Breast epithelium (tissue), 4 donors: ENCODE measurements at regions not wholly inside any gene's neighbourhood (a gene's known extent, or its start where the extent isn't known, plus 50 kb on each side); places are given as distances from the start of the nearest gene placed in this dataset.
A peak's percentile ranks its signal among the peaks of the same experiment; 100 is the strongest.

Experiments used
- DNase-seq, 2 donors: peaks; one replicate each; pipeline ENCODE4 v3.0.0-alpha.2; 2019; ENCODE audit warnings: low spot score in 2 of 2
- H3K27ac ChIP-seq, 2 donors: fragments of 200-600 bp; sonication (generic) in 1 of 2; one replicate each; pipeline ENCODE4 v1.5.1; 2016 to 2019; ENCODE audit warnings: mild to moderate bottlenecking in 1 of 2
- H3K27me3 ChIP-seq, 2 donors: fragments of 200-600 bp; sonication (generic) in 1 of 2; one replicate each; pipeline versions ENCODE4 v1.5.1 to v1.6.0; 2017 to 2019; ENCODE audit warnings: control low read depth in 1 of 2, mild to moderate bottlenecking in 1 of 2
- H3K36me3 ChIP-seq: fragments of 200-600 bp; one replicate; pipeline ENCODE4 v1.5.1; 2019
- H3K4me1 ChIP-seq, 2 donors: fragments of 200-600 bp; sonication (generic); one replicate each; pipeline ENCODE4 v1.5.1; 2016 to 2019; ENCODE audit warnings: control low read depth in 1 of 2
- H3K4me3 ChIP-seq, 3 donors: fragments of 200-600 bp; sonication (generic); 1 replicate in 2 of 3; 2 replicates in 1 of 3; pipeline ENCODE4 v1.5.1; 2016 to 2019; ENCODE audit warnings: mild to moderate bottlenecking in 3 of 3, moderate library complexity in 2 of 3
- H3K9me3 ChIP-seq, 2 donors: fragments of 200-600 bp; sonication (generic) in 1 of 2; one replicate each; pipeline ENCODE4 v1.5.1; 2016 to 2019; ENCODE audit warnings: control low read depth in 1 of 2
- CTCF ChIP-seq, 3 donors: fragments of 450-650 bp; IDR thresholded peaks; one replicate each; pipeline ENCODE4 v1.5.1; 2016 to 2017; ENCODE audit warnings: antibody characterized with exemption in 3 of 3, mild to moderate bottlenecking in 3 of 3, moderate library complexity in 3 of 3
- POLR2A ChIP-seq: fragments of 450-650 bp; IDR thresholded peaks from one replicate; pipeline ENCODE4 v1.6.1; 2016; ENCODE audit warnings: antibody characterized with exemption, mild to moderate bottlenecking, moderate library complexity
- POLR2AphosphoS5 ChIP-seq, 3 donors: sonication (generic); formaldehyde crosslinking; IDR thresholded peaks; one replicate each; pipeline ENCODE4 v1.6.1; 2017; ENCODE audit warnings: antibody characterized with exemption in 3 of 3
- intact Hi-C: fragments of 100-400 bp; cut with DNase I; formaldehyde crosslinking; loops from one replicate; pipeline ENCODE4 v1.15.1; 2023; ENCODE audit warnings: low total_unique reads

GRCh38 chr7:16061011-16061410, 360.3 kb downstream of the CRPPA start:
- intact Hi-C loops, result loop anchor here (10.0 kb wide), 1 partner anchor 376 kb away; the partner anchor contains the start of gene MEOX2
- no peaks in the 10 kb centered on the region for H3K36me3 ChIP-seq
- peaks cover 0 to 6% of the 10 kb centered on the region in 2 donors for H3K4me1 ChIP-seq
- H3K9me3 ChIP-seq, result no peaks in the 10 kb centered on the region
- peak overlapping the region in 1 of 2 donors; percentile 4 for H3K27ac ChIP-seq
- no peak overlapping the region for H3K4me3 ChIP-seq
- H3K27me3 ChIP-seq, result no peaks in the 10 kb centered on the region
- no peak for DNase-seq
- no peak for TF ChIP-seq CTCF (IDR thresholded peaks at IDR 0.05)
- TF ChIP-seq POLR2A, result no peak
- no peak for TF ChIP-seq POLR2AphosphoS5 (IDR thresholded peaks at IDR 0.05)

- Histone ChIP-seq H3K4me3 (no peak overlapping the region), H3K9me3 (no peaks in the 10 kb centered on the region), H3K4me1 (peaks cover 0 to 6% of the 10 kb centered on the region in 2 donors), H3K36me3 (no peaks in the 10 kb centered on the region), H3K27me3 (no peaks in the 10 kb centered on the region), H3K27ac (peak overlapping the region in 1 of 2 donors; percentile 7)
- DNase-seq, result no peak
- no peak for TF ChIP-seq CTCF (IDR thresholded peaks at IDR 0.05)
- no peak for TF ChIP-seq POLR2AphosphoS5 (IDR thresholded peaks at IDR 0.05)
- no peak for TF ChIP-seq POLR2A
- intact Hi-C loops, result loop anchor here (10.0 kb wide), 1 partner anchor 376 kb away; the partner anchor contains the start of gene MEOX2
Observed at GRCh38 chr7:16060502-16060901, 360.8 kb downstream of the CRPPA start.

DNA sequence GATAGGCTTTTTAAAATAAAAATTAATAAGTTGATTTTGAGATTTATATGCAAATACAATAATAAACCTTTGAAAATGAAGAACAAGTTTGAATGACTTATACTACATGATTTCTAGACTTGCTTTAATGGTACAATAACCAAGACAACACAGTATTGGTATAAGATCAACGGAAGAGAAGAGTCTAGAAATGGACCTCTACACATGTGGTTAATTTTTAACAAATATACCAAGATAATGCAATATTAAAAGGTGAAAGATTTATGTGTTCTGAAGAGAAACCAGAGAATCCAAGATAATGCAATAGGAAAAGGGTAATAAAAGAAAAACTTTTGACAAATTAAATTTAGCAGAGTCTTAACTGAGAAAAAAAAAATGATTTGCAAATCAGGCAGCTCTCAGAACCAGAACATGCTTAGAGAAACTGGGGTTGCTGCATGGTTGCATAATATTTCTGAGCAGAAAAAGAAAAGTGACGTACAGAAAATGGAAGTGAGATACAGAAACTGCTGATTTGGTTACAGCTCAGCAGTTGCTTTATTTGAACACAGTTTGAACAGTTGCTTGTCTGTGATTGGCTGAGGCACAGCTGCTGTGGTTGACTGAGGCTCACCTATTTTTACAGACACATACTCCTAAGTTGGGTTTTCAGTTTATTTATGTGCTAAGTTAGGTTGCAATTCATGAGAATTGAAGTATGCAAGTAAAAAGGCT, 365.9 kb downstream of the CRPPA start:
- DNase-seq, result no peak
- H3K36me3 ChIP-seq, result no peaks in the 10 kb centered on the region
- no peaks in the 10 kb centered on the region for H3K27me3 ChIP-seq
- intact Hi-C loops, result no loop called here
- H3K27ac ChIP-seq, result no peak overlapping the region
- no peak overlapping the region for H3K4me3 ChIP-seq
- H3K4me1 ChIP-seq, result no peaks in the 10 kb centered on the region
- TF ChIP-seq POLR2A (no peak), POLR2AphosphoS5 (IDR thresholded peaks at IDR 0.05) (no peak), CTCF (IDR thresholded peaks at IDR 0.05) (no peak)
- H3K9me3 ChIP-seq, result no peaks in the 10 kb centered on the region

GRCh38 chr7:16051561-16052255, 365.2 kb upstream of the MEOX2 start:
- no peak for DNase-seq
- Histone ChIP-seq H3K4me3 (no peak overlapping the region), H3K9me3 (no peaks in the 10 kb centered on the region), H3K27ac (no peak overlapping the region), H3K36me3 (no peaks in the 10 kb centered on the region), H3K27me3 (no peaks in the 10 kb centered on the region), H3K4me1 (no peaks in the 10 kb centered on the region)
- intact Hi-C loops, result no loop called here
- TF ChIP-seq CTCF (IDR thresholded peaks at IDR 0.05) (no peak), POLR2A (no peak), POLR2AphosphoS5 (IDR thresholded peaks at IDR 0.05) (no peak)

DNA sequence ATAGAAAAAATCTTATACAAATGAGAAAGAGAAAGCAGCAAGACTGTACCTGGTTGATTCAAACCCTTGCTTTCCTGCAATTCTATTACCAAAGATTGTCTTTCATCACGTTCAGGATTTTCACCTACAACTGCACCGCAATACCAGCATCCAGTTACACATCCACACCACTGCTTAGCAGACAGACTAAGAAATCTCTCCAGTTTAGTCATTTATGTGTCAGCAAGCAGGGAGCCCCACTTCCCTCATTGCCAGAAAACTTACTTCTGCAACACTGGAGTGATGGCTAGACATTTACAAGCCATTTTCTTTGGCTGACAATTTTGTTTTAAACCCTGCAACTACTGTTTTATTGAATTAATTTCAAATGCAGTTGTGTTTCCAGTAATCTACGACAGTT, 359.6 kb upstream of the MEOX2 start:
- TF ChIP-seq POLR2AphosphoS5 (IDR thresholded peaks at IDR 0.05) (no peak), POLR2A (no peak), CTCF (IDR thresholded peaks at IDR 0.05) (no peak)
- Histone ChIP-seq H3K36me3 (no peaks in the 10 kb centered on the region), H3K9me3 (no peaks in the 10 kb centered on the region), H3K27me3 (no peaks in the 10 kb centered on the region), H3K4me1 (no peaks in the 10 kb centered on the region), H3K27ac (no peak overlapping the region), H3K4me3 (no peak overlapping the region)
- no peak for DNase-seq
- intact Hi-C loops, result no loop called here
